ENCODE measurements at regions not wholly inside any gene's neighbourhood (a gene's known extent, or its start where the extent isn't known, plus 50 kb on each side); places are given as distances from the start of the nearest gene placed in this dataset.
"Not testable (repeated sequence)": the region's sequence is repeated elsewhere in the genome, so short reads cannot be mapped to it uniquely, and the experiment has no call there.

GRCh38 chr4:82301390-82301789 is 72.4 kb downstream of the HNRNPD start:
- not testable (repeated sequence) for DNase-seq

- DNase-seq, result no peak
Observed at GRCh38 chr4:82293304-82293703, 80.5 kb downstream of the HNRNPD start.

- no peak for DNase-seq
Observed at GRCh38 chr4:82287720-82288119, 86.1 kb downstream of the HNRNPD start.

- peak; percentile 95 to 96 for DNase-seq
Observed at GRCh38 chr4:82284858-82285805, 88.7 kb downstream of the HNRNPD start.

GRCh38 chr4:82284475-82284857 is 89.3 kb downstream of the HNRNPD start:
- no peak for DNase-seq

GRCh38 chr4:82282875-82283274 is 90.9 kb downstream of the HNRNPD start:
- no peak for DNase-seq

- DNase-seq, result not testable (repeated sequence)
Observed at GRCh38 chr4:82279550-82279949, 94.2 kb downstream of the HNRNPD start.

GRCh38 chr4:82276332-82276640 is 97.5 kb downstream of the HNRNPD start:
- DNase-seq, result no peak

- peak in 1 of 2 experiments; percentile 22 for DNase-seq
Observed at GRCh38 chr4:82275431-82276331, 98.1 kb downstream of the HNRNPD start.

- not testable (repeated sequence) for DNase-seq
Observed at GRCh38 chr4:82274700-82275099, 99.1 kb downstream of the HNRNPD start.

- not testable (repeated sequence) for DNase-seq
Observed at GRCh38 chr4:82272523-82272922, 101.3 kb downstream of the HNRNPD start.

GRCh38 chr4:82271915-82272480 is 101.8 kb downstream of the HNRNPD start:
- peak in 1 of 2 experiments; percentile 61 for DNase-seq

GRCh38 chr4:82268826-82269193 is 105.0 kb downstream of the HNRNPD start:
- no peak for DNase-seq

- DNase-seq, result peak in 1 of 2 experiments; percentile 54
Observed at GRCh38 chr4:82268050-82268825, 105.6 kb downstream of the HNRNPD start.

GRCh38 chr4:82267506-82267905 is 106.3 kb downstream of the HNRNPD start:
- no peak for DNase-seq

- DNase-seq, result no peak
Observed at GRCh38 chr4:82266345-82266744, 107.4 kb downstream of the HNRNPD start.

- no peak for DNase-seq
Observed at GRCh38 chr4:82261084-82261483, 112.7 kb downstream of the HNRNPD start.

GRCh38 chr4:82260632-82261031 is 113.2 kb downstream of the HNRNPD start:
- DNase-seq, result no peak

GRCh38 chr4:82256718-82257117 is 117.1 kb downstream of the HNRNPD start:
- DNase-seq, result no peak

- DNase-seq, result no peak
Observed at GRCh38 chr4:82255657-82256056, 118.1 kb downstream of the HNRNPD start.

GRCh38 chr4:82248903-82249632 is 124.7 kb downstream of the HNRNPD start:
- no peak for DNase-seq

- DNase-seq, result no peak
Observed at GRCh38 chr4:82247629-82248028, 126.2 kb downstream of the HNRNPD start.

Data from NCI-H526 (cell line).